ELF-1 (cell line): ENCODE measurements at regions not wholly inside any gene's neighbourhood (a gene's known extent, or its start where the extent isn't known, plus 50 kb on each side); places are given as distances from the start of the nearest gene placed in this dataset.
A peak's percentile ranks its signal among the peaks of the same experiment; 100 is the strongest.

Source experiments
- DNase-seq: peaks from one replicate; pipeline ENCODE4 v3.0.0-alpha.2; 2016; ENCODE audit warnings: low read depth, low spot score

- no peak for DNase-seq
Measured at GRCh38 chr2:200013906-200014305, 58.5 kb downstream of the MAIP1 start.

GRCh38 chr2:200021449-200022114 lies 66.2 kb downstream of the MAIP1 start:
- DNase-seq, result no peak

GRCh38 chr2:200022511-200022910 lies 67.1 kb downstream of the MAIP1 start:
- DNase-seq, result no peak

GRCh38 chr2:200023570-200023969 lies 68.2 kb downstream of the MAIP1 start:
- DNase-seq, result no peak

- no peak for DNase-seq
Measured at GRCh38 chr2:200025717-200026116, 70.3 kb downstream of the MAIP1 start.

- no peak for DNase-seq
Measured at GRCh38 chr2:200026332-200027230, 71.2 kb downstream of the MAIP1 start.

- no peak for DNase-seq
Measured at GRCh38 chr2:200028998-200029397, 73.6 kb downstream of the MAIP1 start.

GRCh38 chr2:200032895-200033294 lies 77.5 kb downstream of the MAIP1 start:
- no peak for DNase-seq

- no peak for DNase-seq
Measured at GRCh38 chr2:200033929-200034328, 78.5 kb downstream of the MAIP1 start.

GRCh38 chr2:200034816-200035215 lies 79.4 kb downstream of the MAIP1 start:
- no peak for DNase-seq

GRCh38 chr2:200039724-200040650 lies 84.6 kb downstream of the MAIP1 start:
- DNase-seq, result no peak

GRCh38 chr2:200040831-200041230 lies 85.4 kb downstream of the MAIP1 start:
- DNase-seq, result no peak

GRCh38 chr2:200041639-200042038 lies 86.3 kb downstream of the MAIP1 start:
- DNase-seq, result no peak

GRCh38 chr2:200042102-200042735 lies 86.8 kb downstream of the MAIP1 start:
- peak; percentile 11 for DNase-seq

GRCh38 chr2:200042944-200043343 lies 87.6 kb downstream of the MAIP1 start:
- no peak for DNase-seq

GRCh38 chr2:200044453-200044852 lies 89.1 kb downstream of the MAIP1 start:
- DNase-seq, result no peak

GRCh38 chr2:200048421-200048820 lies 93.0 kb downstream of the MAIP1 start:
- DNase-seq, result no peak

GRCh38 chr2:200049086-200049485 lies 93.7 kb downstream of the MAIP1 start:
- no peak for DNase-seq

GRCh38 chr2:200050921-200051610 lies 95.7 kb downstream of the MAIP1 start:
- no peak for DNase-seq

GRCh38 chr2:200051611-200051945 lies 96.2 kb downstream of the MAIP1 start:
- DNase-seq, result no peak

GRCh38 chr2:200052627-200053026 lies 97.2 kb downstream of the MAIP1 start:
- no peak for DNase-seq
